ENCODE measurements at regions not wholly inside any gene's neighbourhood (a gene's known extent, or its start where the extent isn't known, plus 50 kb on each side); places are given as distances from the start of the nearest gene placed in this dataset.

DNA sequence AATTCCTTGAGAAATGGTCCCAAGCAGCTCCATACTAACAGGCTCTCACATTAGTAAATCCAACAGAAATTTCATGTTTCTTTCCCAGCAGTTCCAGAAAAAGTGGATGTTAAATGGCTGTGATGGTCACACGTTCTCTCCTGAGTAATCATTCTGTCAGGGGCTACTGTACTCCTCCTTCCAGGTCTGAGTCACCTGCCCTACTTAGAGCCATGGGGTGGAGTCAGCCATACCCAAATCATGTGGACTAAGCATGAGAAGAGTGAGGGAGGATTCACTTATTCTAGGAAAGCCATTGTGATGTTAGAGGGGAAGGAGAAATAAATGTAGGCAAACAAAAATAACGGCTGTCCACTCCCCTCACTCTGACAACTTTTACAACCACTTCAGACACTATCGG lies 547.2 kb downstream of the CSNK1G3 start:
- Histone ChIP-seq H3K4me1 (ENCODE audit: insufficient read depth, low read length) (no peaks in the 10 kb centered on the region), H2BK120ac (ENCODE audit: low read depth, low read length, poor library complexity, severe bottlenecking) (no peak overlapping the region), H3K23ac (ENCODE audit: insufficient read length, low read depth, low read length) (no peak overlapping the region), H3K4ac (ENCODE audit: low read depth, low read length) (no peak overlapping the region), H3K27me3 (ENCODE audit: insufficient read depth, low read length) (no peaks in the 10 kb centered on the region), H3K4me2 (ENCODE audit: insufficient read depth, insufficient read length, low read length) (no peak overlapping the region), H3K27ac (ENCODE audit: insufficient read length, low read depth, low read length) (no peak overlapping the region), H2BK15ac (ENCODE audit: low read depth, low read length) (no peak overlapping the region), H2BK5ac (ENCODE audit: insufficient read length, low read length) (no peak overlapping the region), H2BK20ac (ENCODE audit: low read depth, low read length, poor library complexity, severe bottlenecking) (no peak overlapping the region), H3K9me3 (ENCODE audit: control insufficient read depth, low read depth, low read length) (no peaks in the 10 kb centered on the region), H2AFZ (ENCODE audit: low read length) (no peak overlapping the region), H2BK12ac (ENCODE audit: insufficient read length, low read depth, low read length) (no peak overlapping the region), H4K91ac (ENCODE audit: insufficient read length, low read depth, low read length) (no peak overlapping the region), H3K23me2 (ENCODE audit: insufficient read length, low read depth, low read length, poor library complexity, severe bottlenecking) (no peaks in the 10 kb centered on the region), H2AK5ac (ENCODE audit: insufficient read length, low read length) (no peak overlapping the region), H3K79me1 (ENCODE audit: insufficient read depth, low read depth, low read length, poor library complexity, severe bottlenecking) (no peaks in the 10 kb centered on the region), H3K79me2 (ENCODE audit: insufficient read depth, low read length) (no peaks in the 10 kb centered on the region), H3K9ac (ENCODE audit: extremely low read depth, insufficient read length, low read length) (no peak overlapping the region), H3K14ac (ENCODE audit: insufficient read depth, low read length) (no peak overlapping the region), H4K5ac (ENCODE audit: insufficient read length, low read depth, low read length) (no peak overlapping the region), H4K20me1 (ENCODE audit: control insufficient read depth, insufficient read depth, insufficient read length) (no peaks in the 10 kb centered on the region), H3T11ph (ENCODE audit: low read length) (no peak overlapping the region), H4K8ac (replicated peaks; ENCODE audit: insufficient read length, low read depth, low read length) (no peak overlapping the region), H3K18ac (ENCODE audit: insufficient read length, low read depth, low read length) (no peak overlapping the region), H3K56ac (ENCODE audit: insufficient read length, low read depth, low read length) (no peak overlapping the region)
- TF ChIP-seq, protein P1, sequence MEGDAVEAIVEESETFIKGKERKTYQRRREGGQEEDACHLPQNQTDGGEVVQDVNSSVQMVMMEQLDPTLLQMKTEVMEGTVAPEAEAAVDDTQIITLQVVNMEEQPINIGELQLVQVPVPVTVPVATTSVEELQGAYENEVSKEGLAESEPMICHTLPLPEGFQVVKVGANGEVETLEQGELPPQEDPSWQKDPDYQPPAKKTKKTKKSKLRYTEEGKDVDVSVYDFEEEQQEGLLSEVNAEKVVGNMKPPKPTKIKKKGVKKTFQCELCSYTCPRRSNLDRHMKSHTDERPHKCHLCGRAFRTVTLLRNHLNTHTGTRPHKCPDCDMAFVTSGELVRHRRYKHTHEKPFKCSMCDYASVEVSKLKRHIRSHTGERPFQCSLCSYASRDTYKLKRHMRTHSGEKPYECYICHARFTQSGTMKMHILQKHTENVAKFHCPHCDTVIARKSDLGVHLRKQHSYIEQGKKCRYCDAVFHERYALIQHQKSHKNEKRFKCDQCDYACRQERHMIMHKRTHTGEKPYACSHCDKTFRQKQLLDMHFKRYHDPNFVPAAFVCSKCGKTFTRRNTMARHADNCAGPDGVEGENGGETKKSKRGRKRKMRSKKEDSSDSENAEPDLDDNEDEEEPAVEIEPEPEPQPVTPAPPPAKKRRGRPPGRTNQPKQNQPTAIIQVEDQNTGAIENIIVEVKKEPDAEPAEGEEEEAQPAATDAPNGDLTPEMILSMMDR (conservative IDR thresholded peaks at IDR 0.05), result no peak
- Mint-ChIP-seq H3K4me1 (peaks cover 2 to 6% of the 10 kb centered on the region in 2 experiments; a peak in 3 of 4 replicates), H3K36me3 (ENCODE audit: insufficient read depth in 1 of 3, low read depth in 3 of 3) (peaks cover 0 to 5% (median 3%) of the 10 kb centered on the region in 3 experiments; a peak in 3 of 7 replicates), H3K27ac (peak overlapping the region in 1 of 3 experiments; percentile 73; a peak in 2 of 7 replicates), H3K4me3 (no peak overlapping the region), H3K9me3 (peaks cover 4 to 5% of the 10 kb centered on the region in 2 experiments; a peak in 4 of 5 replicates), H3K27me3 (ENCODE audit: low read depth) (no peaks in the 10 kb centered on the region; the same call in 1 of the 2 replicates)
- no CpG with 5 or more reads among the region's 3 CpGs for WGBS (ENCODE audit: extremely low coverage, insufficient read length, low lambda C conversion rate)
- DNase-seq, result no peak
